HL-60 (cell line): ENCODE measurements at regions not wholly inside any gene's neighbourhood (a gene's known extent, or its start where the extent isn't known, plus 50 kb on each side); places are given as distances from the start of the nearest gene placed in this dataset.
"Not testable (repeated sequence)": the region's sequence is repeated elsewhere in the genome, so short reads cannot be mapped to it uniquely, and the experiment has no call there.

Experiments used
- DNase-seq, 2 experiments: peaks; one replicate each; pipeline ENCODE4 v3.0.0-alpha.2; 2010 to 2020; ENCODE audit warnings: low read depth in 1 of 2, low spot score in 1 of 2
- H3K27ac ChIP-seq: fragments of 250-450 bp; sonication (Bioruptor Pico); replicated peaks from 2 replicates; pipeline ENCODE4 v1.5.1; 2020; ENCODE audit warnings: mild to moderate bottlenecking, moderate library complexity
- H3K27me3 ChIP-seq: fragments of 250-450 bp; sonication (Bioruptor Pico); 2 replicates; pipeline ENCODE4 v1.5.1; 2021; ENCODE audit warnings: mild to moderate bottlenecking, moderate library complexity; ENCODE audit not compliant: insufficient read depth, poor library complexity, severe bottlenecking
- H3K4me3 ChIP-seq: replicated peaks from 2 replicates; pipeline ENCODE4 v1.5.1; 2011; ENCODE audit warnings: mild to moderate bottlenecking, control low read depth, low read length; ENCODE audit not compliant: insufficient read depth
- CTCF ChIP-seq: IDR thresholded peaks from one replicate; pipeline ENCODE4 v1.5.1; 2011; ENCODE audit warnings: low read length, control low read depth, inconsistent platforms; ENCODE audit not compliant: insufficient read depth
- GABPA ChIP-seq: IDR thresholded peaks from 2 replicates; pipeline ENCODE4 v1.6.1; 2012; ENCODE audit warnings: low read depth
- POLR2AphosphoS5 ChIP-seq: IDR thresholded peaks from 2 replicates; pipeline ENCODE4 v1.6.1; 2012; ENCODE audit warnings: low read depth
- REST ChIP-seq: IDR thresholded peaks from 2 replicates; pipeline ENCODE4 v1.6.1; 2012; ENCODE audit warnings: low read depth; ENCODE audit not compliant: insufficient replicate concordance
- SPI1 ChIP-seq: IDR thresholded peaks from 2 replicates; pipeline ENCODE4 v1.6.1; 2012; ENCODE audit warnings: low read depth, mild to moderate bottlenecking, borderline replicate concordance

- Histone ChIP-seq H3K27ac (no peak overlapping the region), H3K27me3 (no peaks in the 10 kb centered on the region), H3K4me3 (no peak overlapping the region)
- no peak for DNase-seq
- TF ChIP-seq POLR2AphosphoS5, result no peak
- TF ChIP-seq REST, result no peak
- no peak for TF ChIP-seq SPI1
- no peak for TF ChIP-seq CTCF
- TF ChIP-seq GABPA, result no peak
These were observed 684.0 kb upstream of the MANEA start for GRCh38 chr6:94893327-94893726.

- not testable (repeated sequence) for H3K4me3 ChIP-seq, H3K27me3 ChIP-seq, H3K27ac ChIP-seq, DNase-seq
These were observed 703.5 kb upstream of the MANEA start for GRCh38 chr6:94873819-94874218.

- H3K27ac ChIP-seq, result no peak overlapping the region
- no peaks in the 10 kb centered on the region for H3K27me3 ChIP-seq
- TF ChIP-seq POLR2AphosphoS5 (no peak), GABPA (no peak), CTCF (no peak), REST (no peak), SPI1 (no peak)
- H3K4me3 ChIP-seq, result no peak overlapping the region
- no peak for DNase-seq
These were observed 715.2 kb upstream of the MANEA start for GRCh38 chr6:94862112-94862511.

GRCh38 chr6:94859924-94860323, 717.4 kb upstream of the MANEA start:
- DNase-seq, result no peak
- H3K4me3 ChIP-seq, result no peak overlapping the region
- no peak overlapping the region for H3K27ac ChIP-seq
- H3K27me3 ChIP-seq, result no peaks in the 10 kb centered on the region
- TF ChIP-seq GABPA (no peak), REST (no peak), CTCF (no peak), SPI1 (no peak), POLR2AphosphoS5 (no peak)

GRCh38 chr6:94856999-94857398, 720.3 kb upstream of the MANEA start:
- H3K27me3 ChIP-seq, DNase-seq, H3K4me3 ChIP-seq, H3K27ac ChIP-seq: not testable (repeated sequence)

- H3K27me3 ChIP-seq, DNase-seq, H3K4me3 ChIP-seq, H3K27ac ChIP-seq: not testable (repeated sequence)
These were observed 726.0 kb upstream of the MANEA start for GRCh38 chr6:94851329-94851728.
